H1 (cell line): ENCODE measurements at regions not wholly inside any gene's neighbourhood (a gene's known extent, or its start where the extent isn't known, plus 50 kb on each side); places are given as distances from the start of the nearest gene placed in this dataset.

Experiments used
- CTCF ChIA-PET: fragments of 300-600 bp; sonication (Branson Sonifier 250); formaldehyde crosslinking; loops from one replicate; lab custom pipeline; 2021; ENCODE audit not compliant: partially characterized antibody; lab: Charles Lee
- POLR2A ChIA-PET: fragments of 300-600 bp; sonication (Branson Sonifier 250); formaldehyde crosslinking; loops from one replicate; lab custom pipeline; 2021; ENCODE audit warnings: inconsistent platforms; ENCODE audit not compliant: partially characterized antibody; lab: Charles Lee
- DNase-seq, 2 experiments: peaks; one replicate each; pipeline versions ENCODE4 v3.0.0 to v3.0.0-alpha.2; 2010 to 2022; ENCODE audit warnings: low spot score in 2 of 2, low read depth in 1 of 2, mixed read lengths in 1 of 2
- FAIRE-seq: peaks from 2 replicates; lab custom pipeline; 2011; peaks lifted over from hg19 to GRCh38; lab: Jason Lieb, UNC
- H2AFZ ChIP-seq: 2 replicates; pipeline ENCODE4 v1.8.1; 2012; ENCODE audit warnings: low read length, inconsistent platforms
- H2AK5ac ChIP-seq: 2 replicates; pipeline ENCODE4 v1.6.1; 2013; ENCODE audit warnings: low read depth, low read length
- H2BK120ac ChIP-seq: replicated peaks from 2 replicates; pipeline ENCODE3; 2013; ENCODE audit warnings: low read depth, low read length, inconsistent platforms
- H2BK12ac ChIP-seq: 2 replicates; pipeline ENCODE4 v1.6.1; 2013; ENCODE audit warnings: low read depth, low read length
- H2BK15ac ChIP-seq: 2 replicates; pipeline ENCODE4 v1.6.1; 2013; ENCODE audit warnings: low read length
- H2BK20ac ChIP-seq: 2 replicates; pipeline ENCODE4 v1.6.1; 2013; ENCODE audit warnings: low read length
- H2BK5ac ChIP-seq: 2 replicates; pipeline ENCODE4 v1.6.1; 2013; ENCODE audit warnings: low read depth, low read length
- H3K14ac ChIP-seq: 2 replicates; pipeline ENCODE4 v1.6.1; 2013; ENCODE audit warnings: inconsistent platforms; ENCODE audit not compliant: insufficient read length
- H3K18ac ChIP-seq: 2 replicates; pipeline ENCODE4 v1.6.1; 2013; ENCODE audit warnings: low read length; ENCODE audit errors: extremely low read depth
- H3K23ac ChIP-seq: 2 replicates; pipeline ENCODE4 v1.6.1; 2013; ENCODE audit warnings: inconsistent platforms; ENCODE audit not compliant: insufficient read length
- H3K23me2 ChIP-seq: 2 replicates; pipeline ENCODE4 v1.6.1; 2013; ENCODE audit warnings: low read depth, low read length
- H3K27ac ChIP-seq: 2 replicates; pipeline ENCODE4 v1.6.1; 2011; ENCODE audit warnings: low read depth, low read length, inconsistent platforms
- H3K27me3 ChIP-seq, 4 experiments: replicated peaks in 1 of 4; 1 replicate in 1 of 4; 2 replicates in 3 of 4; pipeline versions ENCODE4 v1.6.1 to v1.8.1; 2011 to 2013; ENCODE audit warnings: low read length in 3 of 4, mild to moderate bottlenecking in 3 of 4, inconsistent platforms in 2 of 4, mixed read lengths in 2 of 4, moderate library complexity in 1 of 4; ENCODE audit not compliant: control insufficient read depth in 3 of 4, insufficient read depth in 3 of 4; ENCODE audit errors: extremely low read depth in 1 of 4
- H3K36me3 ChIP-seq, 4 experiments: 2 replicates each; pipeline versions ENCODE4 v1.6.1 to v1.8.1; 2011 to 2013; ENCODE audit warnings: mild to moderate bottlenecking in 4 of 4, low read length in 3 of 4, moderate library complexity in 2 of 4, control low read depth in 1 of 4, inconsistent platforms in 1 of 4; ENCODE audit not compliant: insufficient read depth in 4 of 4, control insufficient read depth in 2 of 4
- H3K4ac ChIP-seq: replicated peaks from 2 replicates; pipeline ENCODE3; 2013; ENCODE audit warnings: low read length, low read depth, mixed read lengths, inconsistent platforms; ENCODE audit not compliant: insufficient read length
- H3K4me1 ChIP-seq, 4 experiments: replicated peaks in 1 of 4; 1 replicate in 1 of 4; 2 replicates in 3 of 4; pipeline versions ENCODE4 v1.6.1 to v1.8.1; 2011 to 2013; ENCODE audit warnings: low read length in 3 of 4, inconsistent platforms in 2 of 4, mixed read lengths in 1 of 4; ENCODE audit not compliant: insufficient read depth in 4 of 4, control insufficient read depth in 3 of 4
- H3K4me2 ChIP-seq, 2 experiments: 2 replicates each; pipeline versions ENCODE4 v1.6.1 to v1.8.1; 2011 to 2013; ENCODE audit warnings: low read depth in 2 of 2, low read length in 2 of 2, control low read depth in 1 of 2, inconsistent platforms in 1 of 2, mild to moderate bottlenecking in 1 of 2; ENCODE audit not compliant: insufficient read depth in 1 of 2
- H3K4me3 ChIP-seq, 4 experiments: fragments of 200-600, 300-600 bp in 1 of 4; sonication (generic), shearing (Covaris generic), sonication (Bioruptor Twin) in 1 of 4; 2 replicates each; pipeline versions ENCODE4 v1.5.1 to v1.8.1; 2011 to 2016; ENCODE audit warnings: low read length in 4 of 4, low read depth in 3 of 4, control low read depth in 2 of 4, inconsistent platforms in 2 of 4, mild to moderate bottlenecking in 2 of 4, mixed read lengths in 1 of 4, moderate library complexity in 1 of 4; ENCODE audit not compliant: insufficient read depth in 2 of 4; ENCODE audit errors: extremely low read depth in 1 of 4
- H3K56ac ChIP-seq: replicated peaks from 2 replicates; pipeline ENCODE3; 2013; ENCODE audit warnings: low read depth, mild to moderate bottlenecking, mixed read lengths, low read length, inconsistent platforms; ENCODE audit not compliant: insufficient read length
- H3K79me1 ChIP-seq: 2 replicates; pipeline ENCODE4 v1.6.1; 2013; ENCODE audit warnings: low read depth, low read length, control low read depth
- H3K79me2 ChIP-seq, 2 experiments: 2 replicates each; pipeline versions ENCODE4 v1.6.1 to v1.8.1; 2012 to 2013; ENCODE audit warnings: low read length in 2 of 2, mild to moderate bottlenecking in 2 of 2, inconsistent platforms in 1 of 2; ENCODE audit not compliant: insufficient read depth in 2 of 2, control insufficient read depth in 1 of 2
- H3K9ac ChIP-seq, 4 experiments: replicated peaks in 1 of 4; 1 replicate in 1 of 4; 2 replicates in 3 of 4; pipeline versions ENCODE4 v1.6.1 to v1.8.1; 2011 to 2013; ENCODE audit warnings: low read depth in 3 of 4, low read length in 3 of 4, control low read depth in 2 of 4, mild to moderate bottlenecking in 2 of 4, moderate library complexity in 2 of 4, inconsistent platforms in 1 of 4; ENCODE audit errors: extremely low read depth in 1 of 4
- H3K9me3 ChIP-seq, 2 experiments: 2 replicates each; pipeline versions ENCODE4 v1.6.1 to v1.8.1; 2012 to 2013; ENCODE audit warnings: mild to moderate bottlenecking in 2 of 2, moderate library complexity in 2 of 2, control low read depth in 1 of 2, inconsistent platforms in 1 of 2, low read depth in 1 of 2, low read length in 1 of 2, mixed read lengths in 1 of 2; ENCODE audit not compliant: insufficient read depth in 2 of 2
- H4K20me1 ChIP-seq, 2 experiments: replicated peaks in 1 of 2; 2 replicates each; pipeline versions ENCODE3 to v1.8.1; 2011 to 2013; ENCODE audit warnings: inconsistent platforms in 2 of 2, low read length in 2 of 2, mild to moderate bottlenecking in 1 of 2; ENCODE audit not compliant: insufficient read depth in 2 of 2, control insufficient read depth in 1 of 2
- H4K5ac ChIP-seq: 2 replicates; pipeline ENCODE4 v1.6.1; 2013; ENCODE audit warnings: low read length, low read depth, mixed read lengths, inconsistent platforms; ENCODE audit not compliant: insufficient read length
- H4K8ac ChIP-seq: 2 replicates; pipeline ENCODE4 v1.8.0; 2013; ENCODE audit warnings: mild to moderate bottlenecking, moderate library complexity, low read length, inconsistent platforms; ENCODE audit not compliant: insufficient read depth; ENCODE audit errors: extremely low read depth
- H4K91ac ChIP-seq: replicated peaks from 2 replicates; pipeline ENCODE3; 2013; ENCODE audit warnings: low read length, mixed read lengths, inconsistent platforms; ENCODE audit not compliant: insufficient read length
- CHD2 ChIP-seq: IDR thresholded peaks from 2 replicates; pipeline ENCODE4 v1.6.1; 2012; ENCODE audit warnings: low read length, improper control_type of control experiment
- EGR1 ChIP-seq: IDR thresholded peaks from 2 replicates; pipeline ENCODE4 v1.6.1; 2011; ENCODE audit warnings: low read depth, low read length, borderline replicate concordance
- EZH2 ChIP-seq: fragments of 200-600 bp; sonication (generic); IDR thresholded peaks from 2 replicates; pipeline ENCODE4 v1.7.1; 2012; ENCODE audit warnings: low read depth, mild to moderate bottlenecking, moderate library complexity, low read length, inconsistent platforms; ENCODE audit not compliant: severe bottlenecking
- GABPA ChIP-seq: IDR thresholded peaks from 2 replicates; pipeline ENCODE4 v1.6.1; 2011; ENCODE audit warnings: mild to moderate bottlenecking, low read length, moderate library complexity, borderline replicate concordance; ENCODE audit not compliant: insufficient read depth
- GTF2F1 ChIP-seq: IDR thresholded peaks from 2 replicates; pipeline ENCODE4 v1.6.1; 2012; ENCODE audit warnings: low read depth, low read length, improper control_type of control experiment, borderline replicate concordance
- KDM1A ChIP-seq: fragments of 200-600, 300-600 bp; sonication (generic); IDR thresholded peaks from 2 replicates; pipeline ENCODE4 v1.7.1; 2016; ENCODE audit warnings: mild to moderate bottlenecking, low read length, borderline replicate concordance
- SAP30 ChIP-seq: fragments of 300-600 bp; sonication (generic); IDR thresholded peaks from 2 replicates; pipeline ENCODE4 v1.7.1; 2012; ENCODE audit warnings: low read length, moderate library complexity, mild to moderate bottlenecking, inconsistent platforms; ENCODE audit not compliant: insufficient read depth, insufficient replicate concordance
- SIX5 ChIP-seq: IDR thresholded peaks from 2 replicates; pipeline ENCODE4 v1.6.1; 2011; ENCODE audit warnings: mild to moderate bottlenecking, low read depth, low read length
- SP1 ChIP-seq: IDR thresholded peaks from 2 replicates; pipeline ENCODE4 v1.6.1; 2011; ENCODE audit warnings: low read depth, low read length
- TBP ChIP-seq: IDR thresholded peaks from 2 replicates; pipeline ENCODE4 v1.6.1; 2011; ENCODE audit warnings: low read depth, low read length, improper control_type of control experiment
- TCF12 ChIP-seq: IDR thresholded peaks from 2 replicates; pipeline ENCODE4 v1.6.1; 2011; ENCODE audit warnings: low read depth, mild to moderate bottlenecking, low read length
- WGBS, 2 experiments: shearing (Covaris generic) in 1 of 2; methylation state at CpG; one replicate each; pipeline versions ENCODE4 v1.1.6 to v1.1.7; 2013 to 2015; ENCODE audit warnings: low lambda C conversion rate in 2 of 2, mixed read lengths in 2 of 2, inconsistent platforms in 1 of 2, low coverage in 1 of 2, missing lambda C conversion rate in 1 of 2; ENCODE audit not compliant: insufficient replicate concordance in 2 of 2, insufficient coverage in 1 of 2, insufficient read length in 1 of 2; ENCODE audit errors: extremely low coverage in 1 of 2, missing lambda C conversion rate in 1 of 2; 5-methylcytosine and 5-hydroxymethylcytosine counted together
- TF ChIP-seq, protein P1 (sequence below): IDR thresholded peaks from 2 replicates; pipeline ENCODE4 v1.6.1; 2011; ENCODE audit warnings: low read depth, mild to moderate bottlenecking, low read length; ENCODE audit not compliant: insufficient read depth
- TF ChIP-seq, protein P2 (sequence below): IDR thresholded peaks from 2 replicates; pipeline ENCODE4 v1.6.1; 2012; ENCODE audit warnings: inconsistent platforms

DNA sequence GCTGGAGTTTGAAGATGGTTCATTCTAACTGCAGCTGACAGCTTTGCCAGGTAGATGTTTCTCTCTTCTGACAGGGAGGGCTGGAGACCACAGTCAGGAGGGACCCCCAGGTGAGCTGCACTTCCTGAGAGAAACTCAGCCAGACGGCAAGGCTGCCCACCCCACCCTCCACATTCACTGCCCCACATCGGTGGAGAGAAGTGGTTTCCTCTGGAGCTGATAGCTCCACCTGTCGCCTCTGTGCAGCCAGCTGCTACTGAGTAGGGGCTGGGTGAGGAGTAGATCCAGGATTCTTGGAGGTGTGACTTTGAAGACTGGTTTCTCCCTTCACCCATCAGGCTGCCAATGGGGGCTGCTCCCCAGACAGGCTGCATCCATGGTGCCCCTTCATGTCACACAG lies 175.0 kb downstream of the CARTPT start:
- Histone ChIP-seq H3K4me2 (no peak overlapping the region), H2BK5ac (no peak overlapping the region), H2BK20ac (no peak overlapping the region), H3K4me3 (no peak overlapping the region), H3K79me2 (no peaks in the 10 kb centered on the region), H3K9ac (no peak overlapping the region), H3K79me1 (no peaks in the 10 kb centered on the region), H3K14ac (no peak overlapping the region), H3K18ac (no peak overlapping the region), H3K27ac (no peak overlapping the region), H3K36me3 (no peaks in the 10 kb centered on the region), H3K9me3 (no peaks in the 10 kb centered on the region), H3K27me3 (no peaks in the 10 kb centered on the region), H3K4me1 (peaks cover 0 to 8% (median 2%) of the 10 kb centered on the region in 4 experiments; a peak in 3 of 7 replicates), H4K20me1 (no peaks in the 10 kb centered on the region), H3K56ac (no peak overlapping the region), H2BK12ac (no peak overlapping the region), H3K4ac (no peak overlapping the region), H4K91ac (no peak overlapping the region), H2BK120ac (no peak overlapping the region), H2AFZ (no peak overlapping the region), H4K5ac (no peak overlapping the region), H3K23ac (no peak overlapping the region), H2AK5ac (no peak overlapping the region), H4K8ac (no peak overlapping the region; the same call in 1 of the 2 replicates), H2BK15ac (no peak overlapping the region), H3K23me2 (no peaks in the 10 kb centered on the region)
- WGBS, 2 experiments: 100% methylated on average over 1 of the region's 3 CpGs; no CpG with 5 or more reads in 1 of the 2 experiments
- POLR2A ChIA-PET: no interaction called here
- TF ChIP-seq TBP: no peak
- TF ChIP-seq, protein P1, sequence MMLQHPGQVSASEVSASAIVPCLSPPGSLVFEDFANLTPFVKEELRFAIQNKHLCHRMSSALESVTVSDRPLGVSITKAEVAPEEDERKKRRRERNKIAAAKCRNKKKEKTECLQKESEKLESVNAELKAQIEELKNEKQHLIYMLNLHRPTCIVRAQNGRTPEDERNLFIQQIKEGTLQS: no peak
- no peak for TF ChIP-seq TCF12
- TF ChIP-seq SIX5: no peak
- TF ChIP-seq EGR1: no peak
- no peak for TF ChIP-seq CHD2
- TF ChIP-seq SP1: no peak
- no peak for TF ChIP-seq KDM1A
- no peak for TF ChIP-seq GTF2F1
- TF ChIP-seq EZH2: no peak
- TF ChIP-seq GABPA: no peak
- TF ChIP-seq, protein P2, sequence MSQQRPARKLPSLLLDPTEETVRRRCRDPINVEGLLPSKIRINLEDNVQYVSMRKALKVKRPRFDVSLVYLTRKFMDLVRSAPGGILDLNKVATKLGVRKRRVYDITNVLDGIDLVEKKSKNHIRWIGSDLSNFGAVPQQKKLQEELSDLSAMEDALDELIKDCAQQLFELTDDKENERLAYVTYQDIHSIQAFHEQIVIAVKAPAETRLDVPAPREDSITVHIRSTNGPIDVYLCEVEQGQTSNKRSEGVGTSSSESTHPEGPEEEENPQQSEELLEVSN: no peak
- TF ChIP-seq SAP30: no peak
- CTCF ChIA-PET: interaction anchor here (1.9 kb wide), 1 partner anchor 110 kb away, joined by 5 read pairs; no protein-coding TSS in a partner anchor
- FAIRE-seq (no peak), DNase-seq (no peak)
